ENCODE measurements at regions not wholly inside any gene's neighbourhood (a gene's known extent, or its start where the extent isn't known, plus 50 kb on each side); places are given as distances from the start of the nearest gene placed in this dataset.
A peak's percentile ranks its signal among the peaks of the same experiment; 100 is the strongest.
"Not testable (repeated sequence)": the region's sequence is repeated elsewhere in the genome, so short reads cannot be mapped to it uniquely, and the experiment has no call there.

DNA sequence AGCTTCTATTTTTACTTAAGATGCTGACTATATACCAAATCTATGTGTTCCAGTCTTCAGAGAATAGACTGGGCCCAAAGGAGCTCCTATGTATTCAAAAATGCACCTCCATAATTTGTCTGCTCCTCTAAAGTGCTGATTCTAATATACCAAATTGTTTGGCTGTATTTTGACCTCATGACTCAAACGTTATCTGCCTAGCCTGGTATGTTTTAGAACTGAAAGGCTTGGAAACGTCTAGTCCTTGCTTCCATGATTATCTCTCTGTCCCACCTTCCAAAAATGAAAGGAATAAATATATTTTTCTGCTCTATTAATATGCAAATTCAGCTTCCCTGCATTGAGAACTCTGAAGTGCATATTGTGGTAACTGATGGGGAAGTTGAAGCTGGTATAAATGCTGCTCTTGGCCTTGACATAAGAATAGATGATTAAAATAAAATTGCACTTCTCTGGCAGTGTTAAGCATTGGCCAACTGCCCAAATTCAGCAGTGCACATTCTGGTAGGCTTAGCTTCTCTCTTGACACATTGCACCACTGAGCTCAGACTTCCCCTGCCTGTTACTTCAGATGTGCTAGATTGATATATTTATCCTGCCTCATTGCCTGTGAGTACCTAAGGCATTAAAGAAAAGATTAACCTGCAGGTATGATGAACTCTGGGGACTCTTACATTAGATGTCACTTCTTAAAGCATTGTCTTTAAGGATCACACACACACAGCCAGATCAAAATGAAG, 882.3 kb downstream of the RPS29 start:
- H3K9me3 ChIP-seq (ENCODE audit: control insufficient read depth, low read length) = no peaks in the 10 kb centered on the region
- H3K4me3 ChIP-seq (ENCODE audit: low read length in 2 of 2) = no peak overlapping the region
- intact Hi-C loops (cut with DNase I) = no loop called here
- DNase-seq (no peak), ATAC-seq (ENCODE audit: low FRiP score) (no peak)
- H3K36me3 ChIP-seq (ENCODE audit: control insufficient read depth in 1 of 2, insufficient read depth in 2 of 2, low read length in 1 of 2) = no peaks in the 10 kb centered on the region
- H3K27ac ChIP-seq (ENCODE audit: low read depth in 1 of 2, low read length in 2 of 2) = no peak overlapping the region
- WGBS, 2 donors = 0 to 5% methylated on average over 2 of the region's 2 CpGs
- H3K4me1 ChIP-seq (ENCODE audit: control insufficient read depth in 1 of 2, insufficient read depth in 2 of 2, low read length in 2 of 2) = peaks cover 0 to 3% of the 10 kb centered on the region in 2 donors
- no peaks in the 10 kb centered on the region for H3K27me3 ChIP-seq (ENCODE audit: control insufficient read depth in 1 of 2, insufficient read depth in 2 of 2, low read length in 1 of 2)

DNA sequence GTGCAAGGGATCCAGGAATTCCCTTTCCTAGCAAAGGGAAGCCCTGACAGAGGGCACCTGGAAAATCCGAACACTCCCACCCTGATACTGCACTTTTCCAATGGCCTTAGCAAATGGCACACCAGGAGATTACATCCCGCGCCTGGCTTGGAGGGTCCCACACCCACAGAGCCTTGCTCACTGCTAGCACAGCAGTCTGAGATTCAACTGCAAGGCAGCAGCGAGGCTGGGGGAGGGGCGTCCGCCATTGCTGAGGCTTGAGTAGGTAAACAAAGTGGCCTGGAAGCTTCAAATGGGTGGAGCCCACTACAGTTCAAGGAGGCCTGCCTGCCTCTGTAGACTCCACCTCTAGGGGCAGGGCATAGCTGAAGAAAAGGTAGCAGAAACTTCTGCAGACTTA, 888.8 kb downstream of the RPS29 start:
- intact Hi-C loops (cut with DNase I); ATAC-seq (ENCODE audit: low FRiP score): not testable (repeated sequence)
- WGBS, 2 donors = 96 to 97% methylated on average over 6 of the region's 6 CpGs

DNA sequence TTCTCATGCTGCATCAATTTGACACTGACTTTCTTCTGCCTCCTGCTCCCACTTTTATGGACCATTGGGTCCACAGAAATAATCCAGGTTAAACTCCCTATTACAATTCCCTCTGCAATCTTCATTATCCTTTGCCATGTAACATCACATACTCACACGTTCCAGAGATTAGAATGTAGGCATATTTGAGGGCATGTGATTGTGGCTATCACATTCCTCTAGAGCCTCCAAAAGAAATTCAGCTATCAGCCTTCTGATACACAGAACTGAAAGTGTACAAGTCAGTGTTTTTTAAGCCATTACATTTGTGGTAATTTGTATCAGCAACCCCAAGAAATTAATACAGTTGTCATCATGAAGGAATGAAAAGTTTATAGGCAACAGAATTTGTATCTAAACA, 892.4 kb downstream of the RPS29 start:
- 39 to 47% methylated on average over 1 of the region's 1 CpG for WGBS, 2 donors
- ATAC-seq (ENCODE audit: low FRiP score) = no peak
- DNase-seq = no peak
- intact Hi-C loops (cut with DNase I) = no loop called here
- H3K36me3 ChIP-seq (ENCODE audit: control insufficient read depth in 1 of 2, insufficient read depth in 2 of 2, low read length in 1 of 2) = no peaks in the 10 kb centered on the region
- H3K4me1 ChIP-seq (ENCODE audit: control insufficient read depth in 1 of 2, insufficient read depth in 2 of 2, low read length in 2 of 2) = no peaks in the 10 kb centered on the region
- no peak overlapping the region for H3K27ac ChIP-seq (ENCODE audit: low read depth in 1 of 2, low read length in 2 of 2)
- H3K27me3 ChIP-seq (ENCODE audit: control insufficient read depth in 1 of 2, insufficient read depth in 2 of 2, low read length in 1 of 2) = no peaks in the 10 kb centered on the region
- H3K9me3 ChIP-seq (ENCODE audit: control insufficient read depth, low read length) = no peaks in the 10 kb centered on the region
- H3K4me3 ChIP-seq (ENCODE audit: low read length in 2 of 2) = no peak overlapping the region

More for the DNA sequence above, 888.8 kb downstream of the RPS29 start:
- not testable (repeated sequence) for H3K4me3 ChIP-seq (ENCODE audit: low read length in 2 of 2); H3K27me3 ChIP-seq (ENCODE audit: control insufficient read depth in 1 of 2, insufficient read depth in 2 of 2, low read length in 1 of 2); H3K27ac ChIP-seq (ENCODE audit: low read depth in 1 of 2, low read length in 2 of 2); H3K36me3 ChIP-seq (ENCODE audit: control insufficient read depth in 1 of 2, insufficient read depth in 2 of 2, low read length in 1 of 2); H3K9me3 ChIP-seq (ENCODE audit: control insufficient read depth, low read length); H3K4me1 ChIP-seq (ENCODE audit: control insufficient read depth in 1 of 2, insufficient read depth in 2 of 2, low read length in 2 of 2)
- DNase-seq = peak in 1 of 2 donors; percentile 49

DNA sequence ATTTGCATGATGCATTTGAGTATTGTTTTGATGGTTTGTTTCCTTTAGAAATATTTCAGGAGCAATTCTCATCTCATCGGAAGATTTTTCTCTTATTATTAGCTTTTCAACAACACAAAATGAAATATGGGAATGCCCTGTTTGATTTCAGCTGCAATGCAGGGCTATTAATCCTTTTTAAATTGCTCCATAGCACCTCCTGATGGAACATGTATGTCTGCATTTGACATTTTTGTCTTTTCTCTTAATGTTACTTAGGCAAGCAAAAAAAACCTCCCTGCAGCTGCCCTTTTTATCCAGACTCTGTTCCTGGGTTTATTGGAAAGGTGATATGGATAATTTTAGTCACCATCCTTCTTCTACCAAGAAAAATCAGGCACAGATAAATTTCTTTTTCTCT, 895.8 kb downstream of the RPS29 start:
- H3K4me1 ChIP-seq (ENCODE audit: control insufficient read depth in 1 of 2, insufficient read depth in 2 of 2, low read length in 2 of 2) = no peaks in the 10 kb centered on the region
- no peaks in the 10 kb centered on the region for H3K27me3 ChIP-seq (ENCODE audit: control insufficient read depth in 1 of 2, insufficient read depth in 2 of 2, low read length in 1 of 2)
- ATAC-seq (ENCODE audit: low FRiP score) (no peak), DNase-seq (no peak)
- H3K9me3 ChIP-seq (ENCODE audit: control insufficient read depth, low read length) = no peaks in the 10 kb centered on the region
- H3K4me3 ChIP-seq (ENCODE audit: low read length in 2 of 2) = no peak overlapping the region
- no peak overlapping the region for H3K27ac ChIP-seq (ENCODE audit: low read depth in 1 of 2, low read length in 2 of 2)
- 44 to 62% methylated on average over 1 of the region's 1 CpG for WGBS, 2 donors
- intact Hi-C loops (cut with DNase I) = no loop called here
- H3K36me3 ChIP-seq (ENCODE audit: control insufficient read depth in 1 of 2, insufficient read depth in 2 of 2, low read length in 1 of 2) = no peaks in the 10 kb centered on the region

DNA sequence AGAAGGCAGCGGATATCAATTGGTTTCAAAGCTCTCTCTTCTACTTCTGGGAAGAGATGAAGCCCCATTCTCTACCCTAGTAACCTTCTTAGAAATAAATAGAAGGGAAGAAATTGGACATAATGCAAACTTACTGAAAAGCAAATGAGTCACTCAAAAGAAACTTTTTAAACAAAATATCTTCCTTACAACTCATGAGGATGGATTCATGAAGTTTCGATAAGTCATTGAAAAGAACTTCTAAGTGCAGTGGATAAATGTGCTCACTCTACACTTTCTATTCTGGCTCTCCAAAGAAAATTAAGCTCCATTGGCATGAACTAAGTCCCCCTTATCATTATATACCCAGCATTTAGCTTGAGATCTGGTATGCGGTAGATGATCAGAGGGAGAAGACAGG, 899.5 kb downstream of the RPS29 start:
- DNase-seq = no peak
- no peaks in the 10 kb centered on the region for H3K36me3 ChIP-seq (ENCODE audit: control insufficient read depth in 1 of 2, insufficient read depth in 2 of 2, low read length in 1 of 2)
- H3K9me3 ChIP-seq (ENCODE audit: control insufficient read depth, low read length) = no peaks in the 10 kb centered on the region
- no peak for ATAC-seq (ENCODE audit: low FRiP score)
- no peaks in the 10 kb centered on the region for H3K27me3 ChIP-seq (ENCODE audit: control insufficient read depth in 1 of 2, insufficient read depth in 2 of 2, low read length in 1 of 2)
- no peak overlapping the region for H3K4me3 ChIP-seq (ENCODE audit: low read length in 2 of 2)
- no peaks in the 10 kb centered on the region for H3K4me1 ChIP-seq (ENCODE audit: control insufficient read depth in 1 of 2, insufficient read depth in 2 of 2, low read length in 2 of 2)
- H3K27ac ChIP-seq (ENCODE audit: low read depth in 1 of 2, low read length in 2 of 2) = no peak overlapping the region
- WGBS, 2 donors = 93 to 94% methylated on average over 3 of the region's 3 CpGs
- intact Hi-C loops (cut with DNase I) = no loop called here

DNA sequence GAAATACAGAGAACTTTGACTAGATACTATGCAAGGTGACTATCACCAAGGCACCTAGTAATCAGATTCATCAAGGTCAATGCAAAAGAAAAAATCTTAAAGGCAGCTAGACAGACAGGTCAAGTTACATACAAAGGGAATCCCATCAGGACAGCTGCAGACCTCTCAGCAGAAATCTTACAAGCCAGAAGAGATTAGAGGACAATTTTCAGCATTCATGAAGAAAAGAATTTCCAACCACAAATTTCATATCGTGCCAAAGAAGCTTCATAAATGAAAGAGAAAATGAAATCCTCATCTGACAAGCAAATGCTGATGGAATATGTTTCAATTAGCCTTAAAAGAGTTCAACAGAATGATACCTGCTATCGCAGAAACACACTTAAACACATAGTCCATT, 913.7 kb downstream of the RPS29 start:
- H3K4me3 ChIP-seq (ENCODE audit: low read length in 2 of 2) = no peak overlapping the region
- 42 to 61% methylated on average over 2 of the region's 2 CpGs for WGBS, 2 donors
- DNase-seq (no peak), ATAC-seq (ENCODE audit: low FRiP score) (no peak)
- no peaks in the 10 kb centered on the region for H3K27me3 ChIP-seq (ENCODE audit: control insufficient read depth in 1 of 2, insufficient read depth in 2 of 2, low read length in 1 of 2)
- intact Hi-C loops (cut with DNase I) = no loop called here
- no peak overlapping the region for H3K27ac ChIP-seq (ENCODE audit: low read depth in 1 of 2, low read length in 2 of 2)
- H3K36me3 ChIP-seq (ENCODE audit: control insufficient read depth in 1 of 2, insufficient read depth in 2 of 2, low read length in 1 of 2) = no peaks in the 10 kb centered on the region
- H3K4me1 ChIP-seq (ENCODE audit: control insufficient read depth in 1 of 2, insufficient read depth in 2 of 2, low read length in 2 of 2) = no peaks in the 10 kb centered on the region
- H3K9me3 ChIP-seq (ENCODE audit: control insufficient read depth, low read length) = no peaks in the 10 kb centered on the region

DNA sequence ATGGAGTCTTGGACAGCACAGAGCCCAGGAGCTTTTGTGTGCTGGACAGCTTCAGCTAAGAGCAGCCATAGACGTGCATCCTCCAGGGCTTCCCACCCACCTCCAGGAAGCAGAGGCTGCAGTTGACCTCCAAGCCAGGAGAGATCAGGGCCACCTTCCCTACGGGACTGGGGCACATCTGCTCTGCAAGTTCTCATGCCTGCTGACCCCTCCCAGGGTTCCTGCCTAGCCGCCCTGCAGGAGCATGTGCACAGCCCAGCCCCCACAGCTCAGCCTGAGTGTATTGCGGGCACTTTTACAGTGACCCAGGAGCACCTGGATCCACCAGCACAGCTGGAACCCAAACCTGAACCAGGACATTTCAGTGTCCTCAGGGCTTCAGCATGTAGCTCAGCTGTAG, 915.2 kb downstream of the RPS29 start:
- H3K27me3 ChIP-seq (ENCODE audit: control insufficient read depth in 1 of 2, insufficient read depth in 2 of 2, low read length in 1 of 2) = no peaks in the 10 kb centered on the region
- peak in 1 of 2 donors; percentile 26 for DNase-seq
- H3K4me1 ChIP-seq (ENCODE audit: control insufficient read depth in 1 of 2, insufficient read depth in 2 of 2, low read length in 2 of 2) = no peaks in the 10 kb centered on the region
- 88% methylated on average over 4 of the region's 4 CpGs for WGBS, 2 donors
- H3K27ac ChIP-seq (ENCODE audit: low read depth in 1 of 2, low read length in 2 of 2) = no peak overlapping the region
- ATAC-seq (ENCODE audit: low FRiP score) = no peak
- H3K36me3 ChIP-seq (ENCODE audit: control insufficient read depth in 1 of 2, insufficient read depth in 2 of 2, low read length in 1 of 2) = no peaks in the 10 kb centered on the region
- intact Hi-C loops (cut with DNase I) = no loop called here
- no peak overlapping the region for H3K4me3 ChIP-seq (ENCODE audit: low read length in 2 of 2)
- no peaks in the 10 kb centered on the region for H3K9me3 ChIP-seq (ENCODE audit: control insufficient read depth, low read length)

DNA sequence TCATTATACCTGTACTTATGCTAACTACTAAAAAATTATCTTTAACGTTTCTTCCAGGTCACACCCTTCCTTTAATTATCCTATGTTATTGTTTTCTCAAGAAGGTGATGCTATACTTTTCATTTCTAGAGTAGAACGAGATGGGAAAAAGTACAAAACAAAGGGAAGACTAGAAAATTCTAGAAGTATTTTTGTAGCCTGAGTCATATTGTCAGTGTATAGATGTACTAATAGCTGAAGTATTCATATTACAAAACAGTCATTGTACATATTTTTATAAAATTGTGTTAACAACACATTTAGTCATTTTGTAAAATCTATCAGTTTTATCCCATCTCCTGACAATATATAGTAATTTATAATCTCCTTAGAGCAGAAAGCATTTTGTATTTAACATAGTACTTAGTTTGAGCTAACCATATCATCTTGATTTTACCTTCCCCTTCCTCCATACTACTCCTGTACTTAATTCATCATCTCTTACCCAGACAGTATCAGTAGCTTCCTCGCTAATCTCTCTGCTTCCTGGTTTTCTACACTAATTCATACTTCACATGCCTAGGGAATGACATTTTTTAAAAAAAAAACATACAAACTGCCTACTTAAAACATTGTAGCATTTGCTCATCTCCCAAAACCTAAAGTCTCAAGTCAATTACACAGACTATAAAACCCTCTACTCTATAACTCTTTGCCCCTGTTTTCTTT, 920.9 kb downstream of the RPS29 start:
- 67 to 69% methylated on average over 3 of the region's 3 CpGs for WGBS, 2 donors
- no peaks in the 10 kb centered on the region for H3K4me1 ChIP-seq (ENCODE audit: control insufficient read depth in 1 of 2, insufficient read depth in 2 of 2, low read length in 2 of 2)
- H3K27me3 ChIP-seq (ENCODE audit: control insufficient read depth in 1 of 2, insufficient read depth in 2 of 2, low read length in 1 of 2) = no peaks in the 10 kb centered on the region
- H3K36me3 ChIP-seq (ENCODE audit: control insufficient read depth in 1 of 2, insufficient read depth in 2 of 2, low read length in 1 of 2) = no peaks in the 10 kb centered on the region
- intact Hi-C loops (cut with DNase I) = no loop called here
- H3K4me3 ChIP-seq (ENCODE audit: low read length in 2 of 2) = no peak overlapping the region
- DNase-seq (no peak), ATAC-seq (ENCODE audit: low FRiP score) (no peak)
- no peak overlapping the region for H3K27ac ChIP-seq (ENCODE audit: low read depth in 1 of 2, low read length in 2 of 2)
- H3K9me3 ChIP-seq (ENCODE audit: control insufficient read depth, low read length) = no peaks in the 10 kb centered on the region

DNA sequence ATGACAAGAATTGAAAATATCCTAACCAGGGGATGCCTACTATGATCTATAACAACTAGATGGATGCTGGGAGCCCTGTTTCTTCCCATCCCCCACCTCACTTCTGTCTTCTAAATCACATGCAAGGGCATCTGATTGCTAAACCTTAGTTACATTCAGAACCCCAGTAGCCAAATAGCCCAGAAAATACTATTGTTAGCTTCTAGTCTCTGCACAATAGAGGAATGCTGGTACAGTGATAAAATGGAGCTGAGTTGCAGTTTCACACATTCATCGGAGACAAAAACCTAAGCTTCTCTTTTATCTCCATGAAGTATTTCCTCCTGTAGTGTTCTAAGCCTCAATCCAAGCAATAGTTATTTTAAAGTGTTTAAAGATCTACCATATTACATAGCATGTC, 942.9 kb downstream of the RPS29 start:
- H3K4me1 ChIP-seq (ENCODE audit: control insufficient read depth in 1 of 2, insufficient read depth in 2 of 2, low read length in 2 of 2) = no peaks in the 10 kb centered on the region
- no peaks in the 10 kb centered on the region for H3K36me3 ChIP-seq (ENCODE audit: control insufficient read depth in 1 of 2, insufficient read depth in 2 of 2, low read length in 1 of 2)
- H3K27ac ChIP-seq (ENCODE audit: low read depth in 1 of 2, low read length in 2 of 2) = no peak overlapping the region
- H3K27me3 ChIP-seq (ENCODE audit: control insufficient read depth in 1 of 2, insufficient read depth in 2 of 2, low read length in 1 of 2) = no peaks in the 10 kb centered on the region
- no peak for DNase-seq
- 97 to 98% methylated on average over 1 of the region's 1 CpG for WGBS, 2 donors
- ATAC-seq (ENCODE audit: low FRiP score) = no peak
- H3K4me3 ChIP-seq (ENCODE audit: low read length in 2 of 2) = no peak overlapping the region
- H3K9me3 ChIP-seq (ENCODE audit: control insufficient read depth, low read length) = no peaks in the 10 kb centered on the region
- intact Hi-C loops (cut with DNase I) = no loop called here
